IMR-90 (cell line): ENCODE measurements at regions not wholly inside any gene's neighbourhood (a gene's known extent, or its start where the extent isn't known, plus 50 kb on each side); places are given as distances from the start of the nearest gene placed in this dataset.

Experiments used
- ATAC-seq: fragments of 200-7000 bp; cut with Tn5 transposase; 2 replicates; pipeline ENCODE4 v1.9.1; 2020; ENCODE audit warnings: low read depth, mild to moderate bottlenecking, moderate library complexity
- BruUV-seq: library from RNA; stranded (reverse); fragments of 400-500 nt; replicated peaks from 2 replicates; lab custom pipeline; 2021; lab: Mats Ljungman, UMichigan
- CTCF ChIA-PET: fragments of 300-600 bp; formaldehyde crosslinking; extraction: SDS; loops from one replicate; lab custom pipeline; 2021; ENCODE audit warnings: antibody characterized with exemption; lab: Yijun Ruan, JAX
- POLR2A ChIA-PET: fragments of 300-600 bp; sonication (Branson Sonifier 250); formaldehyde crosslinking; loops from one replicate; lab custom pipeline; 2022; ENCODE audit warnings: antibody characterized with exemption; ENCODE audit not compliant: unreplicated experiment; lab: Charles Lee
- DNase-seq: peaks from one replicate; pipeline ENCODE4 v3.0.0; 2013
- H2AFZ ChIP-seq: replicated peaks from 2 replicates; pipeline ENCODE3; 2013; ENCODE audit warnings: low read length, mild to moderate bottlenecking; ENCODE audit not compliant: poor library complexity
- H2AK5ac ChIP-seq: 2 replicates; pipeline ENCODE4 v1.6.1; 2013; ENCODE audit warnings: low read depth, low read length, inconsistent platforms
- H2AK9ac ChIP-seq: replicated peaks from 2 replicates; pipeline ENCODE3; 2013; ENCODE audit warnings: mild to moderate bottlenecking, low read depth, low read length, moderate library complexity; ENCODE audit not compliant: poor library complexity
- H2BK120ac ChIP-seq: 2 replicates; pipeline ENCODE4 v1.6.1; 2013; ENCODE audit warnings: low read depth, low read length, inconsistent platforms
- H2BK15ac ChIP-seq: 3 replicates; pipeline ENCODE4 v1.6.1; 2013; ENCODE audit warnings: low read depth, low read length, inconsistent platforms
- H2BK20ac ChIP-seq: 2 replicates; pipeline ENCODE4 v1.6.1; 2013; ENCODE audit warnings: low read depth, mild to moderate bottlenecking, inconsistent platforms, low read length, moderate library complexity
- H2BK5ac ChIP-seq: 2 replicates; pipeline ENCODE4 v1.6.1; 2013; ENCODE audit warnings: mild to moderate bottlenecking, low read depth, low read length, inconsistent platforms; ENCODE audit not compliant: poor library complexity, severe bottlenecking
- H3K14ac ChIP-seq: replicated peaks from 2 replicates; pipeline ENCODE4 v1.6.1; 2013; ENCODE audit warnings: low read depth, low read length, inconsistent platforms
- H3K18ac ChIP-seq: 2 replicates; pipeline ENCODE4 v1.6.1; 2013; ENCODE audit warnings: low read depth, low read length, control low read depth
- H3K23ac ChIP-seq: 2 replicates; pipeline ENCODE4 v1.6.1; 2013; ENCODE audit warnings: low read depth, low read length, inconsistent platforms
- H3K27ac ChIP-seq: 2 replicates; pipeline ENCODE4 v1.5.1; 2013; ENCODE audit warnings: mild to moderate bottlenecking, control low read depth, low read length; ENCODE audit not compliant: insufficient read depth
- H3K27me3 ChIP-seq: 2 replicates; pipeline ENCODE4 v1.6.1; 2013; ENCODE audit warnings: low read length; ENCODE audit not compliant: control insufficient read depth, insufficient read depth
- H3K36me3 ChIP-seq: 2 replicates; pipeline ENCODE4 v1.6.1; 2013; ENCODE audit warnings: low read length, mixed read lengths; ENCODE audit not compliant: control insufficient read depth, insufficient read depth
- H3K4ac ChIP-seq: 2 replicates; pipeline ENCODE4 v1.6.1; 2013; ENCODE audit warnings: low read depth, low read length, inconsistent platforms
- H3K4me1 ChIP-seq: 2 replicates; pipeline ENCODE4 v1.6.1; 2013; ENCODE audit warnings: low read length, mixed read lengths; ENCODE audit not compliant: control insufficient read depth, insufficient read depth
- H3K4me2 ChIP-seq: 2 replicates; pipeline ENCODE4 v1.6.1; 2013; ENCODE audit warnings: low read depth, mild to moderate bottlenecking, control low read depth, low read length, moderate library complexity
- H3K4me3 ChIP-seq: 2 replicates; pipeline ENCODE4 v1.5.1; 2013; ENCODE audit warnings: low read depth, mild to moderate bottlenecking, control low read depth, low read length, moderate library complexity; ENCODE audit not compliant: insufficient read depth
- H3K56ac ChIP-seq: 2 replicates; pipeline ENCODE4 v1.6.1; 2013; ENCODE audit warnings: low read length, inconsistent platforms; ENCODE audit not compliant: insufficient read depth; ENCODE audit errors: extremely low read depth
- H3K79me1 ChIP-seq, 2 experiments: 2 replicates each; pipeline ENCODE4 v1.6.1; 2013; ENCODE audit warnings: low read length in 2 of 2, inconsistent platforms in 1 of 2, low read depth in 1 of 2
- H3K9ac ChIP-seq: 2 replicates; pipeline ENCODE4 v1.6.1; 2013; ENCODE audit warnings: low read depth, low read length, control low read depth
- H3K9me1 ChIP-seq: 2 replicates; pipeline ENCODE4 v1.6.1; 2013; ENCODE audit warnings: low read length, inconsistent platforms; ENCODE audit not compliant: insufficient read depth
- H3K9me3 ChIP-seq: 2 replicates; pipeline ENCODE4 v1.6.1; 2013; ENCODE audit warnings: low read length; ENCODE audit not compliant: control insufficient read depth, insufficient read depth
- H4K20me1 ChIP-seq: 2 replicates; pipeline ENCODE4 v1.6.1; 2013; ENCODE audit warnings: low read length, inconsistent platforms; ENCODE audit not compliant: insufficient read depth
- H4K5ac ChIP-seq: 2 replicates; pipeline ENCODE4 v1.6.1; 2013; ENCODE audit warnings: mild to moderate bottlenecking, low read depth, low read length, control low read depth
- H4K8ac ChIP-seq, 2 experiments: 2 replicates each; pipeline ENCODE4 v1.6.1; 2013; ENCODE audit warnings: low read depth in 2 of 2, low read length in 2 of 2, control low read depth in 1 of 2, inconsistent platforms in 1 of 2
- H4K91ac ChIP-seq: 2 replicates; pipeline ENCODE4 v1.6.1; 2013; ENCODE audit warnings: low read depth, low read length, inconsistent platforms; ENCODE audit not compliant: insufficient read depth
- BHLHE40 ChIP-seq: fragments of 150-350 bp; IDR thresholded peaks from 2 replicates; pipeline ENCODE4 v1.6.1; 2016; ENCODE audit warnings: mild to moderate bottlenecking, low read depth, low read length
- CEBPB ChIP-seq: IDR thresholded peaks from 2 replicates; pipeline ENCODE4 v1.6.1; 2012; ENCODE audit warnings: low read depth, low read length, improper control_type of control experiment
- CHD1 ChIP-seq: IDR thresholded peaks from 2 replicates; pipeline ENCODE4 v1.6.1; 2012; ENCODE audit warnings: low read depth, low read length, improper control_type of control experiment
- FOS ChIP-seq: fragments of 150-350 bp; IDR thresholded peaks from 2 replicates; pipeline ENCODE4 v1.6.1; 2016; ENCODE audit warnings: low read depth, low read length
- MAFK ChIP-seq: IDR thresholded peaks from 2 replicates; pipeline ENCODE4 v1.6.1; 2012; ENCODE audit warnings: low read depth, low read length, improper control_type of control experiment
- MAZ ChIP-seq: IDR thresholded peaks from 2 replicates; pipeline ENCODE4 v1.6.1; 2012; ENCODE audit warnings: low read depth, mild to moderate bottlenecking, low read length, improper control_type of control experiment, moderate library complexity, borderline replicate concordance
- MXI1 ChIP-seq: IDR thresholded peaks from 2 replicates; pipeline ENCODE4 v1.6.1; 2012; ENCODE audit warnings: low read depth, mild to moderate bottlenecking, low read length, moderate library complexity, borderline replicate concordance
- NFE2L2 ChIP-seq: fragments of 150-350 bp; IDR thresholded peaks from 2 replicates; pipeline ENCODE4 v1.6.1; 2016; ENCODE audit warnings: low read depth, mild to moderate bottlenecking, low read length
- POLR2A ChIP-seq: IDR thresholded peaks from 2 replicates; pipeline ENCODE4 v1.6.1; 2012; ENCODE audit warnings: mild to moderate bottlenecking, low read depth, low read length
- RAD21 ChIP-seq: IDR thresholded peaks from 2 replicates; pipeline ENCODE4 v1.6.1; 2012; ENCODE audit warnings: low read length, improper control_type of control experiment
- RCOR1 ChIP-seq: IDR thresholded peaks from 2 replicates; pipeline ENCODE4 v1.6.1; 2012; ENCODE audit warnings: mild to moderate bottlenecking, low read length, improper control_type of control experiment; ENCODE audit not compliant: insufficient replicate concordance
- RFX5 ChIP-seq: IDR thresholded peaks from 2 replicates; pipeline ENCODE4 v1.8.0; 2012; ENCODE audit warnings: low read depth, mild to moderate bottlenecking, low read length, moderate library complexity
- SMC3 ChIP-seq: fragments of 150-350 bp; IDR thresholded peaks from 2 replicates; pipeline ENCODE4 v1.6.1; 2016; ENCODE audit warnings: low read depth, mild to moderate bottlenecking, antibody characterized with exemption, low read length, moderate library complexity
- WGBS, 2 experiments: methylation state at CpG; one replicate each; pipeline versions ENCODE4 v1.1.5 to v1.1.7; 2013; ENCODE audit warnings: missing lambda C conversion rate in 2 of 2; ENCODE audit not compliant: insufficient read length in 1 of 2; ENCODE audit errors: extremely low coverage in 2 of 2; 5-methylcytosine and 5-hydroxymethylcytosine counted together
- dilution Hi-C: fragments of 300-500 bp; cut with HindIII; formaldehyde crosslinking; loops from one replicate; pipeline ENCODE4 v1.14.3; 2018; ENCODE audit warnings: low sequenced_read_pairs; ENCODE audit not compliant: unreplicated experiment
- in situ Hi-C: fragments of 300-500 bp; cut with MboI; formaldehyde crosslinking; loops from 3 replicates; pipeline ENCODE4 v1.14.3; 2019; ENCODE audit warnings: low sequenced_read_pairs, inconsistent platforms, mixed read lengths
- intact Hi-C: fragments of 100-400 bp; cut with micrococcal nuclease; formaldehyde crosslinking; loops from 2 replicates; pipeline ENCODE4 v1.10.0; 2022
- TF ChIP-seq, protein P1 (sequence below): fragments of 150-350 bp; IDR thresholded peaks from 2 replicates; pipeline ENCODE4 v1.6.1; 2016; ENCODE audit warnings: low read depth, mild to moderate bottlenecking, low read length, moderate library complexity, borderline replicate concordance
- TF ChIP-seq, protein P2 (sequence below): conservative IDR thresholded peaks from 2 replicates; pipeline ENCODE4 v1.5.1; 2012; ENCODE audit warnings: mild to moderate bottlenecking, low read depth, low read length, improper control_type of control experiment
- TF ChIP-seq, protein P3 (sequence below): fragments of 150-350 bp; IDR thresholded peaks from 2 replicates; pipeline ENCODE4 v1.6.1; 2017; ENCODE audit warnings: mild to moderate bottlenecking, antibody characterized with exemption, low read length, low read depth

DNA sequence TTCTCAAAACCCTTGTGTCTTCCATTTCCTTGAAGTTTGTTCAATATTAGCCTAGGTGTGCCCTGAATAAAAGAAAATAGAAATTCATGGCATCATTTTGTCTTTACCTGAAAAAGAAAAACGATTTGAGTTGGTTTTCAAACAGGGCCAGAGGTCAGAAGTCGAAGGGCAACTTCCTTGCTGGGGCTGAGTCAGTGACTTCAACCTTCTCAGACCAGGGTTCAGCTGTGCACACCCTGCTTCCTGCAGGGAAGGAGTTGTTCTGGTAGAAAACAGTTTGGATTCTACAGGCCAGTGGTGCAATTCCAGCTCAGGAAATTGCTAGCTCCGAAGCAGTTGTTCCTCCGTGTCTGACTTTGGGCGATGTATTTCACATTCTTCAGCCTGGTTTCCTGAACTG, 132.1 kb upstream of the SLC30A5 start:
- CTCF ChIA-PET: interaction anchor here (0.7 kb wide), 1 partner anchor 675 kb away, joined by 3 read pairs; no protein-coding TSS in a partner anchor
- no peak overlapping the region for H2BK15ac ChIP-seq
- H4K91ac ChIP-seq: no peak overlapping the region
- no peak overlapping the region for H2AK9ac ChIP-seq
- WGBS, 2 experiments: 9% methylated on average over 1 of the region's 5 CpGs; no CpG with 5 or more reads in 1 of the 2 experiments
- no peak overlapping the region for H4K5ac ChIP-seq
- no peak for ATAC-seq
- peaks cover 2% of the 10 kb centered on the region for H3K27me3 ChIP-seq
- no peak overlapping the region for H2AK5ac ChIP-seq
- no peak overlapping the region for H2BK120ac ChIP-seq
- H3K79me1 ChIP-seq: no peaks in the 10 kb centered on the region
- BruUV-seq: no TSS peak
- dilution Hi-C loops: no loop called here
- H4K8ac ChIP-seq: no peak overlapping the region
- TF ChIP-seq, protein P1, sequence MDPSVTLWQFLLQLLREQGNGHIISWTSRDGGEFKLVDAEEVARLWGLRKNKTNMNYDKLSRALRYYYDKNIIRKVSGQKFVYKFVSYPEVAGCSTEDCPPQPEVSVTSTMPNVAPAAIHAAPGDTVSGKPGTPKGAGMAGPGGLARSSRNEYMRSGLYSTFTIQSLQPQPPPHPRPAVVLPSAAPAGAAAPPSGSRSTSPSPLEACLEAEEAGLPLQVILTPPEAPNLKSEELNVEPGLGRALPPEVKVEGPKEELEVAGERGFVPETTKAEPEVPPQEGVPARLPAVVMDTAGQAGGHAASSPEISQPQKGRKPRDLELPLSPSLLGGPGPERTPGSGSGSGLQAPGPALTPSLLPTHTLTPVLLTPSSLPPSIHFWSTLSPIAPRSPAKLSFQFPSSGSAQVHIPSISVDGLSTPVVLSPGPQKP: no peak
- TF ChIP-seq NFE2L2 (no peak), RCOR1 (no peak), CHD1 (no peak), MAFK (no peak), CEBPB (no peak), RAD21 (no peak), SMC3 (no peak), BHLHE40 (no peak), FOS (no peak), RFX5 (no peak), POLR2A (no peak), MXI1 (no peak), MAZ (no peak)
- TF ChIP-seq, protein P2, sequence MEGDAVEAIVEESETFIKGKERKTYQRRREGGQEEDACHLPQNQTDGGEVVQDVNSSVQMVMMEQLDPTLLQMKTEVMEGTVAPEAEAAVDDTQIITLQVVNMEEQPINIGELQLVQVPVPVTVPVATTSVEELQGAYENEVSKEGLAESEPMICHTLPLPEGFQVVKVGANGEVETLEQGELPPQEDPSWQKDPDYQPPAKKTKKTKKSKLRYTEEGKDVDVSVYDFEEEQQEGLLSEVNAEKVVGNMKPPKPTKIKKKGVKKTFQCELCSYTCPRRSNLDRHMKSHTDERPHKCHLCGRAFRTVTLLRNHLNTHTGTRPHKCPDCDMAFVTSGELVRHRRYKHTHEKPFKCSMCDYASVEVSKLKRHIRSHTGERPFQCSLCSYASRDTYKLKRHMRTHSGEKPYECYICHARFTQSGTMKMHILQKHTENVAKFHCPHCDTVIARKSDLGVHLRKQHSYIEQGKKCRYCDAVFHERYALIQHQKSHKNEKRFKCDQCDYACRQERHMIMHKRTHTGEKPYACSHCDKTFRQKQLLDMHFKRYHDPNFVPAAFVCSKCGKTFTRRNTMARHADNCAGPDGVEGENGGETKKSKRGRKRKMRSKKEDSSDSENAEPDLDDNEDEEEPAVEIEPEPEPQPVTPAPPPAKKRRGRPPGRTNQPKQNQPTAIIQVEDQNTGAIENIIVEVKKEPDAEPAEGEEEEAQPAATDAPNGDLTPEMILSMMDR: no peak
- TF ChIP-seq, protein P3, sequence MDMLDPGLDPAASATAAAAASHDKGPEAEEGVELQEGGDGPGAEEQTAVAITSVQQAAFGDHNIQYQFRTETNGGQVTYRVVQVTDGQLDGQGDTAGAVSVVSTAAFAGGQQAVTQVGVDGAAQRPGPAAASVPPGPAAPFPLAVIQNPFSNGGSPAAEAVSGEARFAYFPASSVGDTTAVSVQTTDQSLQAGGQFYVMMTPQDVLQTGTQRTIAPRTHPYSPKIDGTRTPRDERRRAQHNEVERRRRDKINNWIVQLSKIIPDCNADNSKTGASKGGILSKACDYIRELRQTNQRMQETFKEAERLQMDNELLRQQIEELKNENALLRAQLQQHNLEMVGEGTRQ: no peak
- no peak overlapping the region for H3K27ac ChIP-seq
- H3K4ac ChIP-seq: no peak overlapping the region
- H3K9ac ChIP-seq: no peak overlapping the region
- no peaks in the 10 kb centered on the region for H3K4me1 ChIP-seq
- no peak for DNase-seq
- no peaks in the 10 kb centered on the region for H3K9me1 ChIP-seq
- no peaks in the 10 kb centered on the region for H3K9me3 ChIP-seq
- no peak overlapping the region for H2BK5ac ChIP-seq
- H3K18ac ChIP-seq: no peak overlapping the region
- H3K4me2 ChIP-seq: no peak overlapping the region
- no peak overlapping the region for H2BK20ac ChIP-seq
- no peak overlapping the region for H3K4me3 ChIP-seq
- H4K20me1 ChIP-seq: no peaks in the 10 kb centered on the region
- intact Hi-C loops: loop anchor here (5.0 kb wide), 1 partner anchor 504 kb away; no protein-coding TSS in a partner anchor
- H3K36me3 ChIP-seq: no peaks in the 10 kb centered on the region
- POLR2A ChIA-PET: no interaction called here
- in situ Hi-C loops: loop anchor here (5.0 kb wide), 1 partner anchor 674 kb away; no protein-coding TSS in a partner anchor
- no peak overlapping the region for H3K56ac ChIP-seq
- H3K14ac ChIP-seq: no peak overlapping the region
- no peak overlapping the region for H3K23ac ChIP-seq
- no peak overlapping the region for H2AFZ ChIP-seq
